ENCODE measurements at regions not wholly inside any gene's neighbourhood (a gene's known extent, or its start where the extent isn't known, plus 50 kb on each side); places are given as distances from the start of the nearest gene placed in this dataset.

DNA sequence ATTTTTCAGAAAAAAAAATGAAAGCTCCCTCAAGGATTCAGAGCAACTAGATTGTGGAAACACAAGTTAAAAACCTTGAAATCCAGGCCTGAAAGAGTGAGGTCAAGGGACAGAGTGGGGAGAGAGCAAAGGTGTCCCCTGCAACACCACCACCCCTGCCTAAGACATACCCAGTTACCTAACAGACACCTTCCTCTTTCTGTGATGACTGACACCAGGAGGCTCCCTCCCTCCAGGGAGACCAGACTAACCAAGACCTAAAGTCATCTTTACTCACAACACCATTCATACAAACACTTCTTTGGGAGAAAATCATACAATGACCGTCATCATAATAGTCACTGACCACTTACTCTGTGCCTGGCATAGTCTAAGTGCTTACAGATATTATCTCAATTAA lies 151.8 kb upstream of the NABP1 start:
- no peak for DNase-seq (ENCODE audit: low read depth, low spot score)
- POLR2A ChIA-PET, result no interaction called here
- Histone ChIP-seq H3K27ac (ENCODE audit: low read length) (no peak overlapping the region), H3K4me3 (ENCODE audit: low read depth in 2 of 2, low read length in 2 of 2) (no peak overlapping the region), H3K9me3 (ENCODE audit: control insufficient read depth, insufficient read depth, low read depth, low read length) (no peaks in the 10 kb centered on the region), H3K36me3 (ENCODE audit: control insufficient read depth, insufficient read depth, low read length) (no peaks in the 10 kb centered on the region), H3K4me1 (ENCODE audit: control insufficient read depth, insufficient read depth, low read length) (no peaks in the 10 kb centered on the region), H3K27me3 (ENCODE audit: control insufficient read depth, insufficient read depth, low read length) (no peaks in the 10 kb centered on the region)
- in situ Hi-C loops (cut with HindIII; ENCODE audit: low pct_unique_long_range_greater_than_20kb, low sequenced_read_pairs), result no loop called here
- intact Hi-C loops (cut with micrococcal nuclease; ENCODE audit: unreplicated experiment), result no loop called here
- ATAC-seq, result no peak
- BruUV-seq (replicated peaks), result no TSS peak
- TF ChIP-seq POLR2AphosphoS5 (IDR thresholded peaks at IDR 0.05; ENCODE audit: low read depth, low read length) (no peak), TCF7L2 (IDR thresholded peaks at IDR 0.05; ENCODE audit: low read depth, low read length) (no peak), SIN3A (IDR thresholded peaks at IDR 0.05; ENCODE audit: borderline replicate concordance, insufficient read depth, low read depth, low read length) (no peak)
- TF ChIP-seq, protein P1, sequence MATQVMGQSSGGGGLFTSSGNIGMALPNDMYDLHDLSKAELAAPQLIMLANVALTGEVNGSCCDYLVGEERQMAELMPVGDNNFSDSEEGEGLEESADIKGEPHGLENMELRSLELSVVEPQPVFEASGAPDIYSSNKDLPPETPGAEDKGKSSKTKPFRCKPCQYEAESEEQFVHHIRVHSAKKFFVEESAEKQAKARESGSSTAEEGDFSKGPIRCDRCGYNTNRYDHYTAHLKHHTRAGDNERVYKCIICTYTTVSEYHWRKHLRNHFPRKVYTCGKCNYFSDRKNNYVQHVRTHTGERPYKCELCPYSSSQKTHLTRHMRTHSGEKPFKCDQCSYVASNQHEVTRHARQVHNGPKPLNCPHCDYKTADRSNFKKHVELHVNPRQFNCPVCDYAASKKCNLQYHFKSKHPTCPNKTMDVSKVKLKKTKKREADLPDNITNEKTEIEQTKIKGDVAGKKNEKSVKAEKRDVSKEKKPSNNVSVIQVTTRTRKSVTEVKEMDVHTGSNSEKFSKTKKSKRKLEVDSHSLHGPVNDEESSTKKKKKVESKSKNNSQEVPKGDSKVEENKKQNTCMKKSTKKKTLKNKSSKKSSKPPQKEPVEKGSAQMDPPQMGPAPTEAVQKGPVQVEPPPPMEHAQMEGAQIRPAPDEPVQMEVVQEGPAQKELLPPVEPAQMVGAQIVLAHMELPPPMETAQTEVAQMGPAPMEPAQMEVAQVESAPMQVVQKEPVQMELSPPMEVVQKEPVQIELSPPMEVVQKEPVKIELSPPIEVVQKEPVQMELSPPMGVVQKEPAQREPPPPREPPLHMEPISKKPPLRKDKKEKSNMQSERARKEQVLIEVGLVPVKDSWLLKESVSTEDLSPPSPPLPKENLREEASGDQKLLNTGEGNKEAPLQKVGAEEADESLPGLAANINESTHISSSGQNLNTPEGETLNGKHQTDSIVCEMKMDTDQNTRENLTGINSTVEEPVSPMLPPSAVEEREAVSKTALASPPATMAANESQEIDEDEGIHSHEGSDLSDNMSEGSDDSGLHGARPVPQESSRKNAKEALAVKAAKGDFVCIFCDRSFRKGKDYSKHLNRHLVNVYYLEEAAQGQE (IDR thresholded peaks at IDR 0.05; ENCODE audit: insufficient read depth in 1 of 2, low read depth in 2 of 2, low read length in 1 of 2), result no peak
- TF ChIP-seq, protein P2, sequence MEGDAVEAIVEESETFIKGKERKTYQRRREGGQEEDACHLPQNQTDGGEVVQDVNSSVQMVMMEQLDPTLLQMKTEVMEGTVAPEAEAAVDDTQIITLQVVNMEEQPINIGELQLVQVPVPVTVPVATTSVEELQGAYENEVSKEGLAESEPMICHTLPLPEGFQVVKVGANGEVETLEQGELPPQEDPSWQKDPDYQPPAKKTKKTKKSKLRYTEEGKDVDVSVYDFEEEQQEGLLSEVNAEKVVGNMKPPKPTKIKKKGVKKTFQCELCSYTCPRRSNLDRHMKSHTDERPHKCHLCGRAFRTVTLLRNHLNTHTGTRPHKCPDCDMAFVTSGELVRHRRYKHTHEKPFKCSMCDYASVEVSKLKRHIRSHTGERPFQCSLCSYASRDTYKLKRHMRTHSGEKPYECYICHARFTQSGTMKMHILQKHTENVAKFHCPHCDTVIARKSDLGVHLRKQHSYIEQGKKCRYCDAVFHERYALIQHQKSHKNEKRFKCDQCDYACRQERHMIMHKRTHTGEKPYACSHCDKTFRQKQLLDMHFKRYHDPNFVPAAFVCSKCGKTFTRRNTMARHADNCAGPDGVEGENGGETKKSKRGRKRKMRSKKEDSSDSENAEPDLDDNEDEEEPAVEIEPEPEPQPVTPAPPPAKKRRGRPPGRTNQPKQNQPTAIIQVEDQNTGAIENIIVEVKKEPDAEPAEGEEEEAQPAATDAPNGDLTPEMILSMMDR (IDR thresholded peaks at IDR 0.05), result no peak
- CTCF ChIA-PET, result no interaction called here

DNA sequence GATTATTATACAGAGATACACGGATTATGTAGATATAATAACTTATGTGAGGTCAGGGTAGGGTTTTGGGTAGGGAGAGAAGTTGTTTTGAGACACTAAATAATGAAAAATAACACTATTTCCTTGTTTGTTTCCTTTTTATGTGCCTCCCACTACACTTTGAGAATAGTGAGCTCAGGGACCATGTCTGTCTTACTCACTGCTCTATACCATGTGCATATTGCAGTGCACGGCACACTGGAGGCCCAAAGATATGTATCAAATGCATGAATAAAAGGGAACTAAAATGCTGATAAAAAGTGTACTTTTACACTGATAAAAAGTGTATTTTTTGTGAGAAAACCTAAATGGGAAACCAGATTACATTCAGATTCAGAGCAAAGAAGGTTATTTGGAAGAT lies 151.4 kb upstream of the NABP1 start:
- Histone ChIP-seq H3K9me3 (ENCODE audit: control insufficient read depth, insufficient read depth, low read depth, low read length) (no peaks in the 10 kb centered on the region), H3K27ac (ENCODE audit: low read length) (no peak overlapping the region), H3K27me3 (ENCODE audit: control insufficient read depth, insufficient read depth, low read length) (no peaks in the 10 kb centered on the region), H3K36me3 (ENCODE audit: control insufficient read depth, insufficient read depth, low read length) (no peaks in the 10 kb centered on the region), H3K4me3 (ENCODE audit: low read depth in 2 of 2, low read length in 2 of 2) (no peak overlapping the region), H3K4me1 (ENCODE audit: control insufficient read depth, insufficient read depth, low read length) (no peaks in the 10 kb centered on the region)
- DNase-seq (ENCODE audit: low read depth, low spot score), result no peak
- ChIA-PET POLR2A (no interaction called here), CTCF (no interaction called here)
- no peak for ATAC-seq
- TF ChIP-seq TCF7L2 (IDR thresholded peaks at IDR 0.05; ENCODE audit: low read depth, low read length), result no peak
- TF ChIP-seq, protein P2 (IDR thresholded peaks at IDR 0.05), result no peak
- TF ChIP-seq SIN3A (IDR thresholded peaks at IDR 0.05; ENCODE audit: borderline replicate concordance, insufficient read depth, low read depth, low read length), result no peak
- TF ChIP-seq, protein P1 (IDR thresholded peaks at IDR 0.05; ENCODE audit: insufficient read depth in 1 of 2, low read depth in 2 of 2, low read length in 1 of 2), result no peak
- no peak for TF ChIP-seq POLR2AphosphoS5 (IDR thresholded peaks at IDR 0.05; ENCODE audit: low read depth, low read length)
- in situ Hi-C loops (cut with HindIII; ENCODE audit: low pct_unique_long_range_greater_than_20kb, low sequenced_read_pairs), result no loop called here
- intact Hi-C loops (cut with micrococcal nuclease; ENCODE audit: unreplicated experiment), result no loop called here
- BruUV-seq (replicated peaks), result no TSS peak

Data from Panc1 (cell line).